ENCODE measurements at regions not wholly inside any gene's neighbourhood (a gene's known extent, or its start where the extent isn't known, plus 50 kb on each side); places are given as distances from the start of the nearest gene placed in this dataset.
A peak's percentile ranks its signal among the peaks of the same experiment; 100 is the strongest.

- H3K4me3 ChIP-seq: no peak overlapping the region
- H3K27ac ChIP-seq: no peak overlapping the region
- H3K4me1 ChIP-seq (ENCODE audit: low read depth): no peaks in the 10 kb centered on the region
- H3K27me3 ChIP-seq: peaks cover 32% of the 10 kb centered on the region
- H3K36me3 ChIP-seq: no peaks in the 10 kb centered on the region
- no peaks in the 10 kb centered on the region for H3K9me3 ChIP-seq (ENCODE audit: low read depth)
- TF ChIP-seq CTCF (IDR thresholded peaks at IDR 0.05; ENCODE audit: low read depth, low read length): peak; percentile 51
- DNase-seq (ENCODE audit: low read depth in 1 of 2, low spot score in 1 of 2): peak in 1 of 2 donors; percentile 54
These were observed 198.6 kb downstream of the FOXA2 start for GRCh38 chr20:22385602-22386305.

- H3K27me3 ChIP-seq: peaks cover 27% of the 10 kb centered on the region
- H3K9me3 ChIP-seq (ENCODE audit: low read depth): no peaks in the 10 kb centered on the region
- no peaks in the 10 kb centered on the region for H3K4me1 ChIP-seq (ENCODE audit: low read depth)
- H3K27ac ChIP-seq: no peak overlapping the region
- no peak for DNase-seq (ENCODE audit: low read depth in 1 of 2, low spot score in 1 of 2)
- no peak for TF ChIP-seq CTCF (IDR thresholded peaks at IDR 0.05; ENCODE audit: low read depth, low read length)
- no peak overlapping the region for H3K4me3 ChIP-seq
- no peaks in the 10 kb centered on the region for H3K36me3 ChIP-seq
These were observed 199.4 kb downstream of the FOXA2 start for GRCh38 chr20:22384978-22385377.

GRCh38 chr20:22383156-22383555 is 201.2 kb downstream of the FOXA2 start:
- Histone ChIP-seq H3K36me3 (no peaks in the 10 kb centered on the region), H3K4me1 (ENCODE audit: low read depth) (no peaks in the 10 kb centered on the region), H3K27ac (no peak overlapping the region), H3K27me3 (peaks cover 20% of the 10 kb centered on the region), H3K9me3 (ENCODE audit: low read depth) (no peaks in the 10 kb centered on the region), H3K4me3 (no peak overlapping the region)
- peak in 1 of 2 donors; percentile 23 for DNase-seq (ENCODE audit: low read depth in 1 of 2, low spot score in 1 of 2)
- no peak for TF ChIP-seq CTCF (IDR thresholded peaks at IDR 0.05; ENCODE audit: low read depth, low read length)

DNA sequence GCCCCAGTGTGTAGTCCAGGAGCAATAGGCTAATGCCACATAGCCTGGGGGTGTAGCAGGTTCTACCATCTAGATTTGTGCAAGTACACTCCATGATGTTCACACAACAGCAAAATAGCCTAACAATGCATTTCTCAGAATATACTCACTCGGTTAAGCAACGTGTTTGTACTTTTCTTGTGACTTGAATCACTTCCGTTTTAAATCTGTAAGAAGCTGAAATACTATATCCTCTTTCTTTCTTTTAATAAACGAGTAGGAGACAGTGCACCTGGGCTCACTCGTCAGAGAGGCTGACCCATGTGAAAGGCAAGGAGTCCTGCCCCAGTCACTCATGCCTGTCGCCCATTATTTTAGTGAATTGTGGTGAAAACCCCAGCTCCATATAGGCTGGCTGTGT is 201.6 kb downstream of the FOXA2 start:
- DNase-seq (ENCODE audit: low read depth in 1 of 2, low spot score in 1 of 2): no peak
- peaks cover 16% of the 10 kb centered on the region for H3K27me3 ChIP-seq
- no peak overlapping the region for H3K27ac ChIP-seq
- no peak for TF ChIP-seq CTCF (IDR thresholded peaks at IDR 0.05; ENCODE audit: low read depth, low read length)
- no peak overlapping the region for H3K4me3 ChIP-seq
- H3K36me3 ChIP-seq: no peaks in the 10 kb centered on the region
- no peaks in the 10 kb centered on the region for H3K4me1 ChIP-seq (ENCODE audit: low read depth)
- H3K9me3 ChIP-seq (ENCODE audit: low read depth): no peaks in the 10 kb centered on the region

GRCh38 chr20:22381812-22382416 is 202.5 kb downstream of the FOXA2 start:
- no peaks in the 10 kb centered on the region for H3K9me3 ChIP-seq (ENCODE audit: low read depth)

More at GRCh38 chr20:22381812-22382416, 202.5 kb downstream of the FOXA2 start:
- no peak for DNase-seq (ENCODE audit: low read depth in 1 of 2, low spot score in 1 of 2)
- no peak overlapping the region for H3K4me3 ChIP-seq
- peaks cover 11% of the 10 kb centered on the region for H3K27me3 ChIP-seq
- TF ChIP-seq CTCF (IDR thresholded peaks at IDR 0.05; ENCODE audit: low read depth, low read length): no peak
- no peaks in the 10 kb centered on the region for H3K4me1 ChIP-seq (ENCODE audit: low read depth)
- H3K27ac ChIP-seq: no peak overlapping the region
- H3K36me3 ChIP-seq: no peaks in the 10 kb centered on the region
